ENCODE measurements at regions not wholly inside any gene's neighbourhood (a gene's known extent, or its start where the extent isn't known, plus 50 kb on each side); places are given as distances from the start of the nearest gene placed in this dataset.

DNA sequence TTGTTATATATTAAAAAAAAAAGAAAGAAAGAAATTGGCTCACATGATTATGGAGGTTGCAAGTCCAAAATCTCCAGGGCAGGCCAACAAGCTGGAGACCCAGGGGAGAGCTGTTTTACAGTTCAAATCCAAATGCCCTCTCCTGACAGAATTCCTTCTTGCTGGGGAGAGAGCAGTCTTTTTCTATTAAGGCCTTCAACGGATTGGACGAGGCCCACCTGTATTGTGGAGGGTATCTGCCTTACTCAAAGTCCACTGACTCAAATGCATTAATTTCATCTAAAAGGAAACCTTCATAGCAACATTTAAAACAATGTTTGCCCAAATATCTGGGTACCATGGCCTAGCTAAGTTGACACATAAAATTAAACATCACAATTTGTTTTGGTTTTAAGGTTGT lies 56.9 kb upstream of the TRIM67 start:
- peaks cover 11 to 26% of the 10 kb centered on the region in 2 experiments; a peak in 4 of 5 replicates for H3K27me3 ChIP-seq (ENCODE audit: control insufficient read depth in 2 of 2, insufficient read depth in 2 of 2, low read length in 2 of 2)
- no peak overlapping the region for H3K9ac ChIP-seq (ENCODE audit: insufficient read depth in 1 of 2, low read depth in 2 of 2, low read length in 2 of 2)
- WGBS (ENCODE audit: insufficient coverage, low coverage, missing lambda C conversion rate), result 15% methylated on average over 2 of the region's 2 CpGs
- no peak overlapping the region for H2AFZ ChIP-seq (ENCODE audit: low read depth, low read length)
- CTCF ChIA-PET (ENCODE audit: low intra/inter-chr PET ratio), result interaction anchor here (0.6 kb wide), 2 partner anchors 1049 to 1521 kb away, joined by 4 read pairs; no protein-coding TSS in a partner anchor
- FAIRE-seq (no peak), ATAC-seq (no peak), DNase-seq (ENCODE audit: extremely low read depth in 1 of 4, low spot score in 3 of 4) (no peak)
- H3K4me1 ChIP-seq (replicated peaks in 1 of 2; ENCODE audit: control insufficient read depth in 2 of 2, insufficient read depth in 2 of 2, low read length in 2 of 2), result peaks cover 0 to 5% of the 10 kb centered on the region in 2 experiments; a peak in 2 of 5 replicates
- no peak overlapping the region for H3K4me3 ChIP-seq
- H3K9me3 ChIP-seq (replicated peaks; ENCODE audit: control insufficient read depth, insufficient read depth, low read depth, low read length), result no peaks in the 10 kb centered on the region
- no peaks in the 10 kb centered on the region for H4K20me1 ChIP-seq (replicated peaks; ENCODE audit: control insufficient read depth, insufficient read depth, low read length)
- no peaks in the 10 kb centered on the region for H3K79me2 ChIP-seq (ENCODE audit: control insufficient read depth, insufficient read depth, low read length)
- H3K9me1 ChIP-seq (ENCODE audit: control insufficient read depth, insufficient read depth, low read length), result no peaks in the 10 kb centered on the region
- intact Hi-C loops (cut with micrococcal nuclease) (loop anchor here (5.0 kb wide), 1 partner anchor 97 kb away; no protein-coding TSS in a partner anchor), in situ Hi-C loops (cut with MboI) (loop anchor here (5.0 kb wide), 1 partner anchor 183 kb away; no protein-coding TSS in a partner anchor)
- H3K27ac ChIP-seq (ENCODE audit: extremely low read depth, low read depth, low read length), result no peak overlapping the region
- no peak for TF ChIP-seq ARNT (IDR thresholded peaks at IDR 0.05)
- TF ChIP-seq, protein P1, sequence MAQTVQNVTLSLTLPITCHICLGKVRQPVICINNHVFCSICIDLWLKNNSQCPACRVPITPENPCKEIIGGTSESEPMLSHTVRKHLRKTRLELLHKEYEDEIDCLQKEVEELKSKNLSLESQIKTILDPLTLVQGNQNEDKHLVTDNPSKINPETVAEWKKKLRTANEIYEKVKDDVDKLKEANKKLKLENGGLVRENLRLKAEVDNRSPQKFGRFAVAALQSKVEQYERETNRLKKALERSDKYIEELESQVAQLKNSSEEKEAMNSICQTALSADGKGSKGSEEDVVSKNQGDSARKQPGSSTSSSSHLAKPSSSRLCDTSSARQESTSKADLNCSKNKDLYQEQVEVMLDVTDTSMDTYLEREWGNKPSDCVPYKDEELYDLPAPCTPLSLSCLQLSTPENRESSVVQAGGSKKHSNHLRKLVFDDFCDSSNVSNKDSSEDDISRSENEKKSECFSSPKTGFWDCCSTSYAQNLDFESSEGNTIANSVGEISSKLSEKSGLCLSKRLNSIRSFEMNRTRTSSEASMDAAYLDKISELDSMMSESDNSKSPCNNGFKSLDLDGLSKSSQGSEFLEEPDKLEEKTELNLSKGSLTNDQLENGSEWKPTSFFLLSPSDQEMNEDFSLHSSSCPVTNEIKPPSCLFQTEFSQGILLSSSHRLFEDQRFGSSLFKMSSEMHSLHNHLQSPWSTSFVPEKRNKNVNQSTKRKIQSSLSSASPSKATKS (CRISPR knock-in tag; IDR thresholded peaks at IDR 0.05), result no peak
- TF ChIP-seq CBX2 (IDR thresholded peaks at IDR 0.05; ENCODE audit: insufficient read depth, low read length, poor library complexity, severe bottlenecking), result no peak
- TF ChIP-seq MAZ (CRISPR knock-in tag; conservative IDR thresholded peaks at IDR 0.05 in 1 of 2, IDR thresholded peaks at IDR 0.05 in 1 of 2), result no peak
- no peak for TF ChIP-seq SLC30A9 (CRISPR knock-in tag; IDR thresholded peaks at IDR 0.05)
- no peak for TF ChIP-seq FOXP4 (CRISPR knock-in tag; IDR thresholded peaks at IDR 0.05; ENCODE audit: borderline replicate concordance)
- no peak for TF ChIP-seq RBM14 (IDR thresholded peaks at IDR 0.05; ENCODE audit: borderline replicate concordance, insufficient read depth, low read depth, low read length)
- TF ChIP-seq ZNF134 (CRISPR knock-in tag; conservative IDR thresholded peaks at IDR 0.05), result peak; percentile 81
- TF ChIP-seq FOXJ2 (tag; IDR thresholded peaks at IDR 0.05), result no peak
- H3K4me2 ChIP-seq (ENCODE audit: insufficient read depth, low read length), result no peak overlapping the region
- POLR2A ChIA-PET, result interaction anchor here (1.1 kb wide), 1 partner anchor 9 kb away, joined by 3 read pairs; no protein-coding TSS in a partner anchor
- no peaks in the 10 kb centered on the region for H3K36me3 ChIP-seq (ENCODE audit: control insufficient read depth, insufficient read depth, low read length)
- no TSS peak for BruUV-seq (replicated peaks)

Measured in K562 (cell line).